Ovary (tissue), 3 donors: ENCODE measurements at regions not wholly inside any gene's neighbourhood (a gene's known extent, or its start where the extent isn't known, plus 50 kb on each side); places are given as distances from the start of the nearest gene placed in this dataset.

Experiments
- CTCF ChIP-seq, 3 donors: fragments of 450-650 bp in 2 of 3; fragments of 200-600 bp in 1 of 3; IDR thresholded peaks; one replicate each; pipeline versions ENCODE4 v1.5.1 to v1.8.0; 2016 to 2022; ENCODE audit warnings: antibody characterized with exemption in 3 of 3, mild to moderate bottlenecking in 1 of 3
- POLR2A ChIP-seq: fragments of 450-650 bp; IDR thresholded peaks from one replicate; pipeline ENCODE4 v1.6.1; 2017; ENCODE audit warnings: antibody characterized with exemption, mild to moderate bottlenecking, moderate library complexity
- donor health status: DM: no; HTN: no; CAD: no.

- no peak for TF ChIP-seq CTCF (IDR thresholded peaks at IDR 0.05)
- TF ChIP-seq POLR2A, result no peak
Measured at GRCh38 chr13:79197933-79198332, 208.1 kb downstream of the RBM26 start.
